HG02938 (cell line): ENCODE measurements at regions not wholly inside any gene's neighbourhood (a gene's known extent, or its start where the extent isn't known, plus 50 kb on each side); places are given as distances from the start of the nearest gene placed in this dataset.

ENCODE experiments used
- ATAC-seq: cut with Tn5 transposase; IDR thresholded peaks from one replicate; pipeline ENCODE4 v1.9.1; 2021; ENCODE audit warnings: mild to moderate bottlenecking, moderate library complexity; ENCODE audit not compliant: unreplicated experiment

GRCh38 chr10:84768132-84768531 lies 439.7 kb downstream of the CCSER2 start:
- no peak for ATAC-seq

GRCh38 chr10:84770824-84771223 lies 442.4 kb downstream of the CCSER2 start:
- no peak for ATAC-seq

GRCh38 chr10:84783386-84783785 lies 455.0 kb downstream of the CCSER2 start:
- peak; percentile 87 for ATAC-seq

- no peak for ATAC-seq
These were observed 455.5 kb downstream of the CCSER2 start for GRCh38 chr10:84783909-84784308.

GRCh38 chr10:84784749-84785148 lies 456.4 kb downstream of the CCSER2 start:
- ATAC-seq: no peak

GRCh38 chr10:84789026-84789425 lies 460.6 kb downstream of the CCSER2 start:
- no peak for ATAC-seq

GRCh38 chr10:84798312-84798711 lies 469.9 kb downstream of the CCSER2 start:
- ATAC-seq: no peak

GRCh38 chr10:84801156-84801555 lies 472.8 kb downstream of the CCSER2 start:
- ATAC-seq: no peak

- no peak for ATAC-seq
These were observed 473.5 kb downstream of the CCSER2 start for GRCh38 chr10:84801916-84802315.

- ATAC-seq: no peak
These were observed 476.8 kb downstream of the CCSER2 start for GRCh38 chr10:84805149-84805548.

- no peak for ATAC-seq
These were observed 482.7 kb downstream of the CCSER2 start for GRCh38 chr10:84811113-84811512.

GRCh38 chr10:84818961-84819360 lies 490.6 kb downstream of the CCSER2 start:
- no peak for ATAC-seq

GRCh38 chr10:84820120-84820519 lies 491.7 kb downstream of the CCSER2 start:
- no peak for ATAC-seq

- no peak for ATAC-seq
These were observed 492.2 kb downstream of the CCSER2 start for GRCh38 chr10:84820596-84820995.

GRCh38 chr10:84822931-84823630 lies 494.7 kb downstream of the CCSER2 start:
- ATAC-seq: no peak

GRCh38 chr10:84824525-84824924 lies 496.1 kb downstream of the CCSER2 start:
- ATAC-seq: no peak

GRCh38 chr10:84825330-84825729 lies 496.9 kb downstream of the CCSER2 start:
- no peak for ATAC-seq

GRCh38 chr10:84826704-84827103 lies 498.3 kb downstream of the CCSER2 start:
- no peak for ATAC-seq

GRCh38 chr10:84829131-84829530 lies 500.7 kb downstream of the CCSER2 start:
- ATAC-seq: no peak

GRCh38 chr10:84837041-84837812 lies 508.8 kb downstream of the CCSER2 start:
- no peak for ATAC-seq

GRCh38 chr10:84837877-84838276 lies 509.5 kb downstream of the CCSER2 start:
- no peak for ATAC-seq

GRCh38 chr10:84838851-84839250 lies 510.5 kb downstream of the CCSER2 start:
- no peak for ATAC-seq
